Adrenal gland (tissue), 9 donors: ENCODE measurements at regions not wholly inside any gene's neighbourhood (a gene's known extent, or its start where the extent isn't known, plus 50 kb on each side); places are given as distances from the start of the nearest gene placed in this dataset.

Experiments
- DNase-seq, 7 donors: peaks; one replicate each; pipeline ENCODE4 v3.0.0-alpha.2; 2019 to 2020
- H3K27ac ChIP-seq, 5 donors: fragments of 200-600 bp; sonication (generic) in 4 of 5; 1 replicate in 3 of 5; 2 replicates in 2 of 5; pipeline versions ENCODE4 v1.5.1 to v1.8.0; 2016 to 2020; ENCODE audit warnings: mild to moderate bottlenecking in 1 of 5
- H3K27me3 ChIP-seq: fragments of 200-600 bp; 2 replicates; pipeline ENCODE4 v1.8.0; 2021
- H3K36me3 ChIP-seq, 2 donors: fragments of 200-600 bp; replicated peaks in 1 of 2; 1 replicate in 1 of 2; 2 replicates in 1 of 2; pipeline versions ENCODE4 v1.5.1 to v1.8.0; 2018 to 2022
- H3K4me1 ChIP-seq, 2 donors: fragments of 200-600 bp; replicated peaks in 1 of 2; 1 replicate in 1 of 2; 2 replicates in 1 of 2; pipeline versions ENCODE4 v1.5.1 to v1.8.0; 2018 to 2021
- H3K4me3 ChIP-seq, 4 donors: fragments of 200-600 bp; sonication (generic) in 3 of 4; one replicate each; pipeline ENCODE4 v1.5.1; 2016 to 2018
- H3K9me3 ChIP-seq, 3 donors: fragments of 200-600 bp; sonication (generic) in 1 of 3; replicated peaks in 1 of 3; 1 replicate in 2 of 3; 2 replicates in 1 of 3; pipeline versions ENCODE4 v1.5.1 to v1.8.0; 2016 to 2021
- POLR2A ChIP-seq, 2 donors: fragments of 450-650 bp; IDR thresholded peaks; one replicate each; pipeline ENCODE4 v1.6.1; 2017; ENCODE audit warnings: antibody characterized with exemption in 2 of 2, mild to moderate bottlenecking in 2 of 2, moderate library complexity in 1 of 2
- WGBS, 4 donors: extraction: QIAGEN DNeasy Blood & Tissue Kit in 2 of 4; methylation state at CpG; one replicate each; pipeline versions ENCODE4 v1.1.5 to v1.1.7; 2013 to 2017; 5-methylcytosine and 5-hydroxymethylcytosine counted together
- intact Hi-C, 2 donors: fragments of 100-400 bp; cut with DNase I; formaldehyde crosslinking; loops; one replicate each; pipeline versions ENCODE4 v1.14.1 to v1.15.0; 2022 to 2023
- TF ChIP-seq, protein P1 (sequence below), 6 experiments: fragments of 450-650 bp in 4 of 6; fragments of 200-600 bp in 2 of 6; sonication (generic) in 1 of 6; IDR thresholded peaks; 1 replicate in 5 of 6; 2 replicates in 1 of 6; pipeline versions ENCODE4 v1.5.1 to v1.8.0; 2016 to 2021; ENCODE audit warnings: antibody characterized with exemption in 6 of 6, mild to moderate bottlenecking in 2 of 6, moderate library complexity in 1 of 6
- donor health status: healthy with polysubstance abuse.
- donor health status: Bipolar disorder and iron deficiency.
- donor health status: DM: yes; HTN: yes; CAD: no.
- donor health status: DM: no; HTN: no; CAD: no.
- donor health status: DM: no; HTN: no; CAD: no.

DNA sequence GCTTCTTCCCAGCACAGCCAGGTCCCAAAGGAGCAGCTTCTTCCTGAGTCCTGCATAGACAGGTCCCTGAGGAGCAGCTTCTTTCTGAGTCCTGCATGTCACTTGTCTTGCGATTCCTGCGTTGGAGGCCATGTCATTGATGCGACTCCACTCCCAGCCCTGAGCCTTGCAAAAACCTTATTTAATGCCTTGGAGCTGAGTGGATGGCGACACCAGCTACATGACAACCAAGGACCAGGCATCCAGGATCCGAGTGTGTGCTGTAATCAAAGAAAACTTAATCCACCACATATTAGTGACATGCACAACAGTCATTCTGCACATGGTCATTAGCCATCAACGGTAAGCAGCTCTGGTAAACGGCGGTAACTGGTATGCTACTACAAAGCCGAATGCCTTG is 315.8 kb downstream of the TEX29 start:
- no peak overlapping the region for H3K4me3 ChIP-seq
- no peak overlapping the region for H3K27ac ChIP-seq
- intact Hi-C loops, result no loop called here
- 82 to 93% (median 90%) methylated on average over 6 to 9 of the region's 9 CpGs for WGBS, 4 donors
- TF ChIP-seq POLR2A (IDR thresholded peaks at IDR 0.05), result no peak
- TF ChIP-seq, protein P1, sequence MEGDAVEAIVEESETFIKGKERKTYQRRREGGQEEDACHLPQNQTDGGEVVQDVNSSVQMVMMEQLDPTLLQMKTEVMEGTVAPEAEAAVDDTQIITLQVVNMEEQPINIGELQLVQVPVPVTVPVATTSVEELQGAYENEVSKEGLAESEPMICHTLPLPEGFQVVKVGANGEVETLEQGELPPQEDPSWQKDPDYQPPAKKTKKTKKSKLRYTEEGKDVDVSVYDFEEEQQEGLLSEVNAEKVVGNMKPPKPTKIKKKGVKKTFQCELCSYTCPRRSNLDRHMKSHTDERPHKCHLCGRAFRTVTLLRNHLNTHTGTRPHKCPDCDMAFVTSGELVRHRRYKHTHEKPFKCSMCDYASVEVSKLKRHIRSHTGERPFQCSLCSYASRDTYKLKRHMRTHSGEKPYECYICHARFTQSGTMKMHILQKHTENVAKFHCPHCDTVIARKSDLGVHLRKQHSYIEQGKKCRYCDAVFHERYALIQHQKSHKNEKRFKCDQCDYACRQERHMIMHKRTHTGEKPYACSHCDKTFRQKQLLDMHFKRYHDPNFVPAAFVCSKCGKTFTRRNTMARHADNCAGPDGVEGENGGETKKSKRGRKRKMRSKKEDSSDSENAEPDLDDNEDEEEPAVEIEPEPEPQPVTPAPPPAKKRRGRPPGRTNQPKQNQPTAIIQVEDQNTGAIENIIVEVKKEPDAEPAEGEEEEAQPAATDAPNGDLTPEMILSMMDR (IDR thresholded peaks at IDR 0.05), result no peak
- no peaks in the 10 kb centered on the region for H3K9me3 ChIP-seq
- no peaks in the 10 kb centered on the region for H3K36me3 ChIP-seq
- DNase-seq, result no peak
- no peaks in the 10 kb centered on the region for H3K4me1 ChIP-seq
- H3K27me3 ChIP-seq, result no peaks in the 10 kb centered on the region

DNA sequence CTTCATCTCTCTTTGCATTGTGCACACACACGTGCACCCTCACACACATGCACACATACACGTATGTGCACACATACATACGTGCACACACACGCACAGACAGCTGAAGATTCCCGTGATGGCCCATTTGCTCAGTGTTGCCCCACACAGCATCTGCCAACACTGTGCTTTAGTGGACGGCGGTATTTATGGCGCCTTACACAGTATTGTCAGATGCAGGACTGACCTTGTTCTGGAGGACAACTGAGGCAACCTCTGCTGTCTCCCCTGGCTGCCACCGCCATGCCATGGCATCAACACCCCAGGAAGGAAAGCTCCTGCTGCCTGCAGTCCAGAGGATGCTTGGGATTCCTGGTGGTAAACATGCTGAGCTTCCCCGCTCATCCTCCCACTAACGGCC is 316.4 kb downstream of the TEX29 start:
- Histone ChIP-seq H3K4me1 (no peaks in the 10 kb centered on the region), H3K9me3 (no peaks in the 10 kb centered on the region), H3K36me3 (no peaks in the 10 kb centered on the region), H3K27ac (no peak overlapping the region), H3K4me3 (no peak overlapping the region), H3K27me3 (no peaks in the 10 kb centered on the region)
- intact Hi-C loops, result no loop called here
- DNase-seq, result no peak
- 62 to 82% (median 76%) methylated on average over 10 to 11 of the region's 11 CpGs for WGBS, 4 donors
- no peak for TF ChIP-seq POLR2A (IDR thresholded peaks at IDR 0.05)
- TF ChIP-seq, protein P1 (IDR thresholded peaks at IDR 0.05), result no peak

- whole genome bisulfite sequencing, 4 donors, result 83 to 92% (median 89%) methylated on average over 12 of the region's 12 CpGs
- no peaks in the 10 kb centered on the region for H3K9me3 ChIP-seq
These were observed 316.9 kb downstream of the TEX29 start for GRCh38 chr13:111637365-111637764.

GRCh38 chr13:111638233-111638632 is 317.8 kb downstream of the TEX29 start:
- Histone ChIP-seq H3K4me3 (no peak overlapping the region), H3K27me3 (no peaks in the 10 kb centered on the region), H3K36me3 (no peaks in the 10 kb centered on the region), H3K27ac (no peak overlapping the region), H3K4me1 (no peaks in the 10 kb centered on the region), H3K9me3 (no peaks in the 10 kb centered on the region)
- WGBS, 4 donors, result 68 to 83% (median 74%) methylated on average over 1 of the region's 1 CpG
- intact Hi-C loops, result no loop called here
- no peak for DNase-seq
- TF ChIP-seq, protein P1 (IDR thresholded peaks at IDR 0.05), result no peak
- no peak for TF ChIP-seq POLR2A (IDR thresholded peaks at IDR 0.05)

More at GRCh38 chr13:111637365-111637764, 316.9 kb downstream of the TEX29 start:
- no peaks in the 10 kb centered on the region for H3K27me3 ChIP-seq
- H3K27ac ChIP-seq, result no peak overlapping the region
- no peak overlapping the region for H3K4me3 ChIP-seq
- H3K36me3 ChIP-seq, result no peaks in the 10 kb centered on the region
- no peaks in the 10 kb centered on the region for H3K4me1 ChIP-seq
- intact Hi-C loops, result no loop called here
- DNase-seq, result no peak
- TF ChIP-seq, protein P1 (IDR thresholded peaks at IDR 0.05), result no peak
- TF ChIP-seq POLR2A (IDR thresholded peaks at IDR 0.05), result no peak
